Activated gamma-delta T cell treated with Interleukin-2 at 50 U/mL for 16 hours (primary cell): ENCODE measurements at regions not wholly inside any gene's neighbourhood (a gene's known extent, or its start where the extent isn't known, plus 50 kb on each side); places are given as distances from the start of the nearest gene placed in this dataset.

Experiments used
- DNase-seq: peaks from one replicate; pipeline ENCODE4 v3.0.0-alpha.2; 2020

DNA sequence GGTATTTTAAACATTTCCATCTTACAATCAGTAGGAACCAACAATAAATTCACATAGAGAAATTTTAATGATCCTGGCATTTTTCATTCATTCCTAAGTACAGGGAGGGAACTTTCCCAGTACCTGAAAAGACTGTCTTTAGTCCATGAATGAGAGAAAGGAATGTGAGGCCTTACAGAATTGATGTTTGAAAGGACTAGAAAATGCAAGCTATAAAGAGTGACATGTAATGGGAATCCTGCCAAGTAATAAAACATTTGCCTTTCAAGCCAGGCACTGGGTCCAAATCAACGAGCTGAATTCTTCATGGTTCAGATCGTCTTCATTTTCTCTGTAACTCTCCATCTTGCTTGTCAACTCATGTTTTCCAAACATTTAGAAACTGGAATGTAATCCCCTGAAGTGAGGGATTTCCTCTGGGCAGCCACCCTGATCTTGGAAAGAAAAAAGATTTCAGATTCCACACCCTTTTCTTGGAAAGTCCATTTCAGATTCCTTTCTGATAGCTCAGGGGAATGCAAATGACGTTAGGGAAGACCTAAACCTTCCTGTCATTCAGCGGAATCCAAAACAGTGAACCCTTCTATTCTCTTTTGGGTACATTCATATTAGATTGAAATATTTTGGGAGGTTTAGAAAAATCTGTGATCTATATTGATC is 315.8 kb downstream of the SH3GL2 start:
- DNase-seq = no peak

DNA sequence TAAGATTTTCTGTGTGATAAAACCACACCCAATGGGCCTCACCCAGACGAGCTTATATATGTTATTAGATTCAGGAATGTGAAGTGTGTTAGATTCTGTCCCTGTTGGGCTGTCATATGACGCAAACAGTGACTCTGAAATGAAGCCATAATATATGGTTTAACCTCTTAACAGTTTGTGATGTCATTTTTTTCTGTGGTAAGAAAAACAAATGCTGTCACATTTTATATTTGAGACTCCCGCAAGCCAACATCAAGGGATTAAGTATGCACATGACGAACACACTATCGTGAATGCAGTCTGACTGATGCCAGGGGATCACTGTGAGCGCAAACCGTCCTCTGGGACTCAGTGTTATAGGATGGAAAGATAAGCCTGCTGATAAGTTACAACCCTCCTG is 321.7 kb downstream of the SH3GL2 start:
- no peak for DNase-seq

DNA sequence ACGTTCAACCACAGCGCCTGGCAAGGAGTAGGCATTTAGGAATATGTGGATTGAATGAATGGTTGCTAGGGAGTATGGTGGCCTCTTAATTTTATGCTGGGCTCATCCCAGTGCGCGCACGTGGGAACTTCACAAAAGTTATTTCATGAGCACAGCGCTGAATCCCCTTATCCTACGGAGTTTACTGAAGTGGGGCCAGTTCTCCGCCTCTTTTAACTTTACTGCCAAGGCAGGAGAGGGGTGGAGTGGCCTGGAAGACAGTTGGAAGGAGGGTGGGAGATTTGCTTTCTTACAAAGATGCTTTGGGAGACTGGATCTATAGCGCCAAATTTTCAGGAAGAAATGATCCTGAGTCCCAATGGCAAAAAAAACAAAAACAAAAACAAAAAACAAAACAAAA is 326.5 kb downstream of the SH3GL2 start:
- DNase-seq = no peak

DNA sequence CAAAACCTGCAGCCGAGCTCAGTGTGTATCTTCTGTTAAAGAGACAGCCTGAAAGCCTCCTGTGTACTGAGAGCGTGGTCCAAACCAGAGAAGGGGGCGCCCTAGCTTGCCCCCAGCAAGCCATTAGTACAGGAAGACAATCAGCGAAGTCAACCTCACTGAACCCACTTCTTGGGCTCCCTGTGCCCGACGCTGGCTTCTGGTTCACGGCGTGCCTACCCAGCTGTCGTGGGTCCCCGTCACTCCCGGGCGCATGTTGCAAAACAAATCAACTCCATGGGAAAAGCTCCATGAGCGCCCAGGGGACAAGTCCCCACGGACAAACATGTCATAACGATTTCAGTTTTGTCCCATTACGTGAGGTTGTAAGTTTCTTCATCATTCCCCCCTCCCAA is 326.9 kb downstream of the SH3GL2 start:
- DNase-seq = no peak

DNA sequence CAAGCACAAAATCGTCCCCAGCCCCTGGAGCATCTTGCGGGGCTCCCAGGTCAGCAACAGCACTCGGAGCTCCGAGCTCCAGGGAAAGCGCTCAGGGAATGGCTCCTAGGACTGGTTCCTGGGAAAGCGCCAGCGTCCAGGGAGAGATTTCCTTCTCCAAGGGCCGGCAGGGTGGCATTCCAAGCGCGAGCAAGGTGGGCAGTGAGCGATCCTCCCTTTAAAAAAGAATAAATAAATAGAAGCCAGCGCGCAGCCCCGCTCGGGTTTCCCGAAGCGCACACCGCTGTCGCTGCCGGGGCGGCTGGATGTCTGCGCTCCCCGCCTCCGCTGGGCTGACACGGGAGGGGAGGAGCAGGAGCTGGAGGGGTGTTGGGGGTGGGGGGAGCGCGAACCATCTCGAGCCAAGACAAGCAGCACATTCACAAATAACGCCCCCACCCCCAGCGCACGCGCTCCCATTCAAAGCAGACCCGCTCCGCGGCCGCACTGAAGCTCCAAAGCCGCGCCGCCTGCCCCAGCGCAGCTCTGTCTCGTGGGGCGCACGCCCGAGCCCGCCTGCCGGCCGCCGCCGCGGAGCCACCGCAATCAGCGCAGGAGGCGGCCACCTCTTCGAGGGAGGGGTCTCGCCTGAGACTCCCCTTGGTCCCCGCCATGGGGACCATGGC is 327.4 kb downstream of the SH3GL2 start:
- DNase-seq = no peak

DNA sequence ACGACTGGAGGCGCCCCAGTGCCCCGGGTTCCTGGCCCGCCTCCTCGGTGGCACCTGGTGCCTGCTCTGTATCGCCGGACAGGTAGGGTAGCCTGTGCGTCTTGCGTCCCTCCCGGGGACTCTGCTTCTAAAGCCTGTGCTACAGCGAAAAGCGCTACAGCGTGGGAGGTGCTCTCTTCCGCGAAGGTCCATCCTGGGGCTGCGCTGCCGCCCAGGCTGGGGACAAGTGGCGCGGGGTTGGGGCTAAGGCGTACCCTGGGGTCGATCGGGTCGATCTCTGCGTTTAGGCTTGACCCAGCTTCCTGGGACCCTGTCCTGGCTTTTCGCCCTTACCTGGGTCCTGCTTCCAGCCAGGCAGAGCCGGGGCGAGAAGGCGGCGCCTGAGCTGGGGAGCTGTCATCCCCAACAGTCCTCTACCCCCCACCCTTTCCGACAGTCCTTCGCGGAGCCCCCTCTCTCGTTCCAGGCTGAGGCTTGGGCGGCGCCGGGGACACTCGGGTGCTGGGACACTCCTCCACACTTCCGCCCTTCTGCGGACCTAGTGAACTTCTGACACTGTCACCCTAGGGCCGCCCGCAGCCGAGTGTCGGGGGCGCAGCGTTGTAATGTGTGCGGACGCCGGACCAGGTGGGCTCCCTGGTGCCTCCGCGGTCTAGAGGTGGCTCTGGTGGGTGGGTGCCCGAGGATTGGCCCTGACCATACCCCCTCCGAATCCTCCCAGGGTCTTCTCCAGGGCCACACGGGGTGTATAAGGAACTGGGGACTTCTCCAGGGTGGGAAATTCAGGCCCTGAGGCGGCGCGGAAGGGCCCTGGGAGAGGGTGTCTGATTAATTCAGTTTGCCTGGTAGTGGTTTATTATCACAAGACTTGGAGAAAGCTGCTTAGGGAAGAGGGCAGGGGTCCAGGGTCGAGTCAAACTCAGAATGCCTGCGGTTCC is 328.2 kb downstream of the SH3GL2 start:
- no peak for DNase-seq

DNA sequence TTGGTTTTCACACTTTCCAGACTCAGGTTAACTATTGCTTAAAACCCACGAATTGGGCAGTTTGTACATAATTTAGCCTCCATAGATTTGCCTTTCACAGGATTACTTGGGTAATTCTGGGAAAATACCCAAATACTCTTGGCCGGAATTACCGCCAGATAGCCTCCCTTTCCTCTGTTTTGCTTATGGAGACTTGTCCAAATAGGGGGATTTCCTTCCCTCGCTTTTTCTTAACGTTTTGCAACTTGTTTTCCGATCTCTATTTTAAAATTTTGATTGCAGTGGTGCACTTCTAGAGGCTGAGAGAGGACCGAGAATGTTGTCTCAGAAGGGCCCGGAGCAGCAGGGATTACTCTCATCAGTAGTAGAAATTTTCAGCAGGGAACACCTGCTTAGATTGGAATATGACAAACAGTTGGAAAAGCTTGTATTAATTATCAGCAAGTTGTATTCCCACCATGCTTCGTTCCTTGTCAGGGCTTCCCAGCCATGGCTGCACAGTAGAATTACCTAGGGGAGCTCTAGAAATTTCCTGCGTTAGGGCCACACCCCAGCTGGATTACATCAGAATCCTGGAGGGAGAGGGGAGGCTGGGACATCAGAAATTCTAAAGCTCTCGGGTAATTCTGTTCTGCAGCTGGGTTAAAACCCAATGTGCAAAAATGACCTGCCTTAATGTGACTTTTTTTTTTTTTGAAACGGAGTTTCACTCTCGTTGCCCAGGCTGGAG is 329.1 kb downstream of the SH3GL2 start:
- no peak for DNase-seq

DNA sequence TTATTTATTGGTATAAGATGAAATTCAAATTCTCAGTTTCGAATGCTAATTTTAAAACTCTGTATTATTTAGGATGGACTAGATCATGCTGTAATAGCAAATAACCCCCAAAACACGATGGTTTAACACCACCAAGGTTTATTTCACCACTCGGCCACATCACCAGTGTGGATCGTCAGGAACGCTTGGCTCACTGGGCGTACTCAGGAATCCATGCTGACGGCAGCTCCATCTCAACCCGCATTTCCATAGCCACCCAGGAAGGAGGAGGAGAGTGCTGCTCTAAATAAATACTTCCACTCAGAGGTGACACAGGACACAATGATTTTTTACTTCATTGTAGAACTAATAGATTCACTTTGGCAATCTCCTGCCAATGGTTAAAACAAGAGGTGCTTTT is 347.4 kb downstream of the SH3GL2 start:
- no peak for DNase-seq

DNA sequence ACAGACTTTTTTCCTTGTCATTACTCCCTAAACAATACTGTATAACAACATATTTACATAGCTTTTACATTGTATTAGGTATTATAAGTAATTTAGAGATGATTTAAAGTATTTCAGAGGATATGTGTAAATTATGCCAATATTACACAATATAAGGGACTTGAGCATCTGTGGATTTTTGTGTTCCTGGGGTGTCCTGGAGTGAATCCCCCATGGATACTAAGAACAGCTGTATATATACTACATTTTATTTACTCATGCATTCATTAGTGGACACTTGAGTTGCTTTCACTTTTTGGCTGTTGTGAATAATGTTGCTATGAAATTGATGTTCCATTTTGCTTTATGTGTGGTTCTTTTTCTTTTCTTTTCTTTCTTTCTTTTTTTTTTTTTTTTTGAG is 348.8 kb downstream of the SH3GL2 start:
- no peak for DNase-seq

DNA sequence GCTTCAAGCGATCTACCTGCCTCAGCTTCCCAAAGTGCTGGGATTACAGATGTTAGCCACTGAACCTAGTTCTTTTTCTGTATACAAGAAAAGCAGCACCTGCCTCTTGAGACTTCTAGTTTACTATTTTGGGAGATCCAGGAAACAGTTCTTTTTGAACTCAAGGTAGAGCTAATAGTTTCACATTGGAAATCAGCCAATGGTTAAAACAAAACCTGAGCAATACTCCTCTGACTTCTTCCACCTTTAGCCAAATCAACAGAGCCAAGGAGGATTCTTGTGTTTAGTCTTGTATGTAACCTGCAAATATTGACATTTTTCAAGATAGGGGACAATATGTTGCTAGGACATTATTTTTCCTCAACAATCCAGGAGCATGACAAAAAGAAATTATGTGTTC is 349.4 kb downstream of the SH3GL2 start:
- no peak for DNase-seq

DNA sequence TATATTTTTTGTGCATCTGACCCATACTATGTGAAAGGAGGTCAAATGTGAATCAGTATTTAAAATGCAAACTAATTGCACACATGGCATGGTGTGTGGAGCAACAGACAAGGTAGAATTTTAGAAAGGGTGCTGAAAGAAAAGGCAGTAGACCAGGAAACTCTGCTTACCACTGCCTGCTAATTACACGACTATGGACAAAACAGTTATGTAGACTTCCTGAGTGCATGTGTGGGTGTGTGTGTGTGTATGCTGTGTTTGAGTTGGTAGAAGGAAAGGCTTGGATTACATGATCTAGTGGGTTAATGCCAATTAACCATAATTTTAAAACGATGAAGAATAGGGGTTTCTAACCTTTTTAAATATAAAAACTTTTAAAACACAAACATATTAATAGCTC is 349.9 kb downstream of the SH3GL2 start:
- DNase-seq = no peak

DNA sequence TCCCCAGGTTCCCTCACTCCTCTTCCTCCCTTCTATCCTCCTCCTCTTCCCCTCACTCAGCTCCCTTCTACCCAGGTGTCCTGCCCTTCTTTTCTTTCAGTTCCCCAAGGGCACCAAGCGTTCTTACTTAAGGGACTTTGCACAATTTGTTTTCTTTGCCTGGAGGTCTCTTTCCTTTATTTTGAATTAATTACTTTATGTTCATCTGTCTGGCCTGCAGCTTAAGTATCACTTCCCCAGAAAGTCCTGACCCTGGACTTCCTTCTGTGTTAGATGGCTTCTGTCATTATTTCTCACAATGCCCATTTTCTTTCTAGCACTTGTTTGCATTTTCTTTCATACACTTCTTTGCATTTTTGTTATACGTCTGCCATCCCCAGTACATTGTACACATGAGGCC is 350.6 kb downstream of the SH3GL2 start:
- no peak for DNase-seq

DNA sequence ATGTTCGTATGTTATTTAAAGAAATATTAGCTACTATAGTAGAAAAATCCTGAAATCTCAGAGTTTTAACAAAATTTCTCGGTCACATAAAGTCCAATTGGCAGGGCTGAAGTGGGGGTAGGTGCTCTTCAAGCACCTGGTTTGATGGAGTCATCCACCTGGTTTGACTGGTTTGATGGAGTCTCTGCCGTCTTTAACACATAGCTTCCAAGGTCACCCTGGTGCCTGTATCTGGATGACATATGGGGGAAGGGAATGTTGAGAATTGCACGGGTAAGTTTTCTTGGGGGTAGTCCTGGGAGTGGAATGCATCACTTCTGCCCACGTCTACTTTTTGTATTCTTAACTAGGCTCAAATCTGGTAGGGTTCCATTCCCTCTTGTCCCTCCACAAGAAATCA is 351.2 kb downstream of the SH3GL2 start:
- no peak for DNase-seq

DNA sequence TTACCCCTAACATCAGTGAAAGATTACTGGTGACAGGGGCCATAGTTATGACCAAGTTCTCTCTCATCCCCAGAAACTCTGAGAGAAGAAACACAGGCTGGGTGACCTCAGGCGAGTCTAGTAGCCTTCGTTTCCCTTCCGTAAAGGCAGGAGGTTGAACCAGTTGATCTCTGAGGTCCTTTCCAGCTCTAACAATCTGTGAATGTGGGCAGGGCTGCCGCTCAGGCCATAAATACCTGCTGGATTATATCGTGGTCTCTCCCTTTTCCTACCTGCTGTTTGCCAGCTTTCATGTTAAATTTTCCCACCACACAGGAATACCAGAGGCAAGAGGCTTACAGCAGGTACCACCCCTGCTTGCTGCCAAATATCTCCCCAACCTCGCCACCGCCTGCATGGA is 357.5 kb downstream of the SH3GL2 start:
- DNase-seq = no peak

DNA sequence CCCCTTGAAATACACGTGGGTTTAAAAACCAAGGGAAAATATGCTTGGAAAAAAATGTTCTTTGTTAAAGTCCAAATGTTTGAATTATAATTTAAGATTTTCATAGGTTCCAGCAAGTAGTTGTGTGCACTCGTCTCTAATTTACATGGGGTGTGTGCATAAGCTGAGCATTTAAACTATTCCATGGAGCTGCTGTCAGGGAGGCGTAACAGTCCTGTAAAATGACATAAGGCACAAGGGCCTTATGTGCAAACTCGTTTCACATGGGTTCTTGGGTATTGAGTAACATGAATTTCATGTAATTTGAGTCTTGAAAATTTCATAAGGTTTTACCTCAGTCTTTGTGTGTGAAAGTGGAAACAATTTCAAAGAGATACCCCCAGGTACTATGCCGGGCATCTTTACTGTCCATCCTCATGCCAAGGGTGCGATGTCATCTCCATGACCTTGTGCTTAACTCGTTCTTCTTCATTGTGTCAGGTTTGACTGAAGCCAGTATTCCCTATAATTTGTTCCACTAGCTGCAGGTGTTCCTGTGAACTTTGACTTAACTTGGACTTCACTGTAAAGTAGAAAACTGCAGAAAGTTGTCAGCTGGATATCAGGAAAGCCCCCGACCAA is 359.3 kb downstream of the SH3GL2 start:
- no peak for DNase-seq

DNA sequence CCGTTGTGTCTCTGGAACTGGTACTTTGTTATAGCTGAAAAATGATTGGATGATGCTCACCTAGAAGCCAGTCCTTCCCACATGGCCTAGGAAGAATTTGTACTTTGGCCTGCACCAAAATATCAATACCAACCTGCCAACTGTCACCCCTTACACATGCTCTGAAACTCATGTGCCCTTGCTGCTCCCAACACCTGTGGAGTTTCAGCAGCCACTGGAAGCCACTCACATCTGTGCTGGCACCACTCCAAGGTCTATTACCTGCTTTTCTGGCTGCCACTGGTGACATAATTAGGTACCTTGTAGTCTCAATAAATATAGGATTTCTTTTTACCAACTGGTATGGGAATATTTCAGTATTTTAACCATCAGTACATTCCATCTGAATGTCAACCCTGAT is 363.6 kb downstream of the SH3GL2 start:
- DNase-seq = no peak

DNA sequence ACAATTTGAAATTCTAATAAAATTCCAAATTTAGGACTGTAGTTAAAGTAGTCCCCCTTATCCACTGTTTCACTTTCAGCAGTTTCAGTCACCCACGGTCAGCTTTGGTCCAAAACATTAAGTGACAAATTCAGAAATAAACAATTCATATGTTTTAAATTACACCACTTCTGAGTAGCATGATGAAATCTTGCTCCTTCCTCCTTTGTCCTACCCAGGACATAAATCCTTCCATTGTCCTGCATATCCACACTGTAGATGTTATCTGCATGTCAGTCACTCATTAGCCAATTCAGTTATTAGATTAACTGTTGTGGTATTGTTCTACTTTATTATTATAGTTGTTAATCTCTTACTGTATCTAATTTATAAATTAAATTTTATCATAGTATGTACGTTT is 376.5 kb downstream of the SH3GL2 start:
- DNase-seq = no peak

DNA sequence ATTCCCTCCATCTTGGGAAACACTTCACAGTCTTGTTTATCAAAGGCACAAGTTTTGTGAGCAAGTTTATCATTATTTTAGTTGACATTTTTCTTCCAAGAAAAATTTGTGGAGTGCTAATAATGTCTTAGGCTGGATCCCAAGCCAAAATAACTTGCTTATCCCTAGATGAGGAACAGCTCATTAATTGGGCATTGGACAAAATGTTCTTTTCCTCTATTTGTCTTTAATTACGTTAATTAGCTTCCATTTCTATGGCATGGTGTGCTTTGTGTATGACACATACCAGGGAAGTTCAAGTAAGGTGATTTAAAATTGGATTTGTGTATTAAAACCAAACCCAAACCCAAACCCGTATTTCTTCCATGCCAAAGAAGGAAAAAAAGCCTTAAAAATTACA is 379.5 kb downstream of the SH3GL2 start:
- no peak for DNase-seq

DNA sequence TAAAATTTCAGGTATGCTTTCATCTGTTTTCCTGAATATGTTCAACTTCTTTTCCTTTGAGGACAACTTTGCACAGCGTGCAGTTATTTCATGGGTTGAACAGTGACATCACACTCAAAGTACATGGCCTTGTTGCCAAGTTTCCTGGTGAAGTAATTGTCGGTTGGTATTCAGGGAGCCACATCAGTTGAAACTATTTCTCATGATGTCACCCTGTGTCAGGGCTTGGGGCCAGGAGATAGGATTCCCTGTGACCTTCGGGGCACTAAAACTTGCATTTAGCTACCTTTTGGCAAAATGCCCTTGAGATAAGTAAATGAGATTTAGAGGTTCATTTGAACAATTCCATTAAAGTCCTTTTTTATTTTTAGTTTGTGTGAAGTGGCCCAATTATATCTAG is 383.9 kb downstream of the SH3GL2 start:
- DNase-seq = no peak

DNA sequence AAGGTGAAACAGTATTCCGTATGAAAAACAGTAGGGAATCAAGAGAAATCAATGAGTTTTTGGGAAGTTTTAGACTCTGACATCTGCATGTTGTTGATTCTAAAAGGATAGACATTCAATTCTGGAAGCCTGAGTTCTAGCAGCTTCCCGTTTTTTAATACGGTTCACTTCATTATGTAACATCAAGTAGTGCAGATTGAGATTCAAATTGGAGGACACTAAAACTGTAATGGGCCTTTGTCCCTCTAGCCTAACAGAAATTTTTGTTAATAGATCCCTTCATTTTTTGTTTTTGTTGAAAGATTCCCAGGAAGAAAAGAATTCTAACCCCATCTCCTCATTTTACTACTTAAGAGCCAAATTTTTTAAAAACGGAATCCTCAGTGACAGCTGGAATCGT is 384.6 kb downstream of the SH3GL2 start:
- DNase-seq = no peak

DNA sequence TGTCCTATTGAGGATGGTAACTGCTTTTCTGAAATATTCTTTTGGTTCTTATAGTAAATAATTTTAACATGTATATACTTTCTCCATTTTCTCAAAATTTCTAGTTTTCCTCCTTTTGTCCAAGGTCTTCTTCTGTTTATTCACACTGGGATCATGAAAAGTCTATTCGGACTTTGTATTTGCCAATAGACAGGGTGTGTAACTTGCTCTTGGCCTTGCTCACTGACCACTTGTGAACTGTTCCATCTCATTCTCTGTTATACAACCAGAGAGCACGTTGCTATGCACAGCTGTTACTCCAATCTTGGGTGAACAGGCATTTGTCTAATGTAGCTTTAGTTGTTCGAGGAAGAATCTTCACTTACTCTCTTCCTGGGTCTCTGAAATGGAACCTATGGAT is 388.9 kb downstream of the SH3GL2 start:
- DNase-seq = no peak

DNA sequence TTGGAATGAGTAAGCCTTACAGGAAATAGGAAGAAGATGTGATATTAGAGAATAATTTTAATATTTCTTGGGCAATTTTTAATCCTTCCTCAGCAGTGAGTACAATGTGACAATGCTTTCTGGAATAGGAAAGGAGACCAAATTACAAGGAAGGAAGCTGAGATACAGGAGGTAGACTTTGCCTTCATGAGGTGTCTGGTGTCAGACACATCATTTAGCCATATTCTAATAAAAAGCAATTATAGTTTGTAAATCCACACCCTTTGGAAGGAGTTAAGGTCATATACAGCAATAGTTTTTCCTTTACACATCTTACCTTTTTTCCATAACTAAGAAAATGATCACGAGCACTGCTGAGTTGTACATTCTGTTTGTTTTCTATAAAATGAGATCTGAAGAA is 390.4 kb downstream of the SH3GL2 start:
- DNase-seq = no peak

DNA sequence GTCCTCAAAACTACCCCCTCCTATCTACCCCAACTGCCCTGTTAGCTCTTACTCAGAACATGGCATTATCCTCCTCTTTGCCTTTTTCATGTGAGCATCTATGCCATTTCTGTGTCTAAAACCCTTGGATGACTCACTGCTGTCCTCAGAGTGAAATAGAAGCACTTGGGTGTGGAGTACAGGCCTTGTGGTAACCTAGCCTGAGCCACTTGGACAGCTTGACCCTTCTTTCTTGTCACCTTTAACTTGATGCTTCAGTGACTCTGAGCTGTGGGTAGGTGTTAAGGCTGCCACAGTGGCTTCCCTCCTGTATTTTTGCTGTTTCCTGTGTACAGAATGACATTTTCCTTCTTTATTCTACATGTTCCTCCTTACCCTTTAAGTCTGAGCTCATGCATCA is 391.4 kb downstream of the SH3GL2 start:
- DNase-seq = no peak
